GM23338 (cell line): ENCODE measurements at regions not wholly inside any gene's neighbourhood (a gene's known extent, or its start where the extent isn't known, plus 50 kb on each side); places are given as distances from the start of the nearest gene placed in this dataset.

ENCODE experiments used
- ATAC-seq: fragments of 200-7000 bp; cut with Tn5 transposase; 3 replicates; pipeline ENCODE4 v1.9.1; 2020
- DNase-seq: peaks from one replicate; pipeline ENCODE4 v3.0.0-alpha.2; 2015; ENCODE audit warnings: low spot score
- H2AFZ ChIP-seq: fragments of 200-600 bp; sonication (generic); 2 replicates; pipeline ENCODE4 v1.8.0; 2016; ENCODE audit warnings: antibody characterized with exemption, mild to moderate bottlenecking, moderate library complexity
- H3F3A ChIP-seq: fragments of 200-600 bp; sonication (generic); replicated peaks from 2 replicates; pipeline ENCODE4 v1.8.0; 2017; ENCODE audit warnings: antibody characterized with exemption, mixed run types, low read depth
- H3K27ac ChIP-seq: fragments of 200-600 bp; sonication (generic); 2 replicates; pipeline ENCODE4 v1.6.1; 2016; ENCODE audit warnings: low read depth
- H3K27me3 ChIP-seq: fragments of 200-600 bp; sonication (generic); 2 replicates; pipeline ENCODE4 v1.8.0; 2016; ENCODE audit warnings: mild to moderate bottlenecking, mixed run types, moderate library complexity; ENCODE audit not compliant: insufficient read depth
- H3K36me3 ChIP-seq: fragments of 200-600 bp; sonication (generic); 2 replicates; pipeline ENCODE4 v1.8.0; 2016; ENCODE audit warnings: mild to moderate bottlenecking; ENCODE audit not compliant: insufficient read depth
- H3K4me1 ChIP-seq: fragments of 200-600 bp; sonication (generic); 2 replicates; pipeline ENCODE4 v1.8.0; 2016; ENCODE audit warnings: mild to moderate bottlenecking, moderate library complexity; ENCODE audit not compliant: insufficient read depth
- H3K4me2 ChIP-seq: fragments of 200-600 bp; sonication (generic); 2 replicates; pipeline ENCODE4 v1.7.1; 2017; ENCODE audit warnings: mixed run types
- H3K4me3 ChIP-seq: fragments of 200-600 bp; sonication (generic); 2 replicates; pipeline ENCODE4 v1.6.1; 2016; ENCODE audit warnings: mixed run types
- H3K79me2 ChIP-seq: fragments of 200-600 bp; sonication (generic); replicated peaks from 2 replicates; pipeline ENCODE4 v1.8.0; 2017; ENCODE audit warnings: mild to moderate bottlenecking; ENCODE audit not compliant: insufficient read depth
- H3K9me2 ChIP-seq: fragments of 200-600 bp; sonication (generic); 2 replicates; pipeline ENCODE4 v1.8.0; 2017; ENCODE audit not compliant: insufficient read depth
- H4K20me1 ChIP-seq: fragments of 200-600 bp; sonication (generic); replicated peaks from 2 replicates; pipeline ENCODE4 v1.8.0; 2017; ENCODE audit warnings: mild to moderate bottlenecking; ENCODE audit not compliant: insufficient read depth
- H3K27ac Mint-ChIP-seq: 2 replicates; pipeline ENCODE4 v1.8.0; 2020; ENCODE audit warnings: inconsistent platforms, mild to moderate bottlenecking, moderate library complexity, mixed read lengths
- H3K27me3 Mint-ChIP-seq: 3 replicates; pipeline ENCODE4 v1.8.0; 2022; ENCODE audit warnings: low read depth, mild to moderate bottlenecking, moderate library complexity, mixed read lengths, inconsistent platforms; ENCODE audit not compliant: insufficient read depth, poor library complexity
- H3K36me3 Mint-ChIP-seq: 3 replicates; pipeline ENCODE4 v1.8.0; 2021; ENCODE audit warnings: low read depth, mild to moderate bottlenecking, inconsistent platforms, moderate library complexity, mixed read lengths
- H3K4me1 Mint-ChIP-seq: 3 replicates; pipeline ENCODE4 v1.8.0; 2020; ENCODE audit warnings: mild to moderate bottlenecking, inconsistent platforms, mixed read lengths
- H3K4me3 Mint-ChIP-seq: 3 replicates; pipeline ENCODE4 v1.8.0; 2021; ENCODE audit warnings: moderate library complexity, mild to moderate bottlenecking, inconsistent platforms, mixed read lengths
- H3K9me3 Mint-ChIP-seq: 3 replicates; pipeline ENCODE4 v1.8.0; 2020; ENCODE audit warnings: moderate library complexity, mild to moderate bottlenecking, inconsistent platforms, mixed read lengths
- CREB1 ChIP-seq: fragments of 250-450 bp; sonication (Bioruptor Pico); IDR thresholded peaks from 2 replicates; pipeline ENCODE4 v1.5.0; 2020; ENCODE audit warnings: low read depth, mild to moderate bottlenecking, moderate library complexity
- CTCF ChIP-seq, 2 experiments: fragments of 200-600 bp in 1 of 2; sonication (generic) in 1 of 2; conservative IDR thresholded peaks; 2 replicates each; pipeline versions ENCODE4 v1.5.1 to v1.6.1; 2016 to 2017; ENCODE audit warnings: antibody characterized with exemption in 2 of 2, low read depth in 2 of 2, mild to moderate bottlenecking in 2 of 2, moderate library complexity in 1 of 2
- ETS1 ChIP-seq: IDR thresholded peaks from 2 replicates; pipeline ENCODE4 v1.6.1; 2016; ENCODE audit warnings: antibody characterized with exemption
- EZH2 ChIP-seq: fragments of 200-600 bp; sonication (generic); IDR thresholded peaks from one replicate; pipeline ENCODE4 v1.8.0; 2017; ENCODE audit warnings: antibody characterized with exemption, mild to moderate bottlenecking, low read depth; ENCODE audit not compliant: unreplicated experiment
- EZH2phosphoT487 ChIP-seq: fragments of 200-600 bp; sonication (generic); IDR thresholded peaks from one replicate; pipeline ENCODE4 v1.8.1; 2018; ENCODE audit warnings: antibody characterized with exemption; ENCODE audit not compliant: unreplicated experiment
- JUNB ChIP-seq: IDR thresholded peaks from one replicate; pipeline ENCODE4 v1.6.1; 2016; ENCODE audit warnings: antibody characterized with exemption; ENCODE audit not compliant: unreplicated experiment
- POLR2AphosphoS5 ChIP-seq: IDR thresholded peaks from 2 replicates; pipeline ENCODE4 v1.6.1; 2016; ENCODE audit warnings: antibody characterized with exemption, low read depth
- STAT1 ChIP-seq: IDR thresholded peaks from one replicate; pipeline ENCODE4 v1.6.1; 2016; ENCODE audit warnings: antibody characterized with exemption; ENCODE audit not compliant: unreplicated experiment
- ZNF114 ChIP-seq: fragments of 250-450 bp; sonication (Bioruptor Pico); IDR thresholded peaks from 2 replicates; pipeline ENCODE4 v1.5.0; 2020; ENCODE audit warnings: mild to moderate bottlenecking, moderate library complexity
- ZNF331 ChIP-seq: fragments of 250-450 bp; sonication (Bioruptor Pico); IDR thresholded peaks from 2 replicates; pipeline ENCODE4 v1.5.0; 2020; ENCODE audit warnings: low read depth, mild to moderate bottlenecking, moderate library complexity
- ZNF462 ChIP-seq: fragments of 250-450 bp; sonication (Bioruptor Pico); IDR thresholded peaks from 2 replicates; pipeline ENCODE4 v1.5.0; 2020; ENCODE audit warnings: mild to moderate bottlenecking, moderate library complexity

GRCh38 chr3:81320862-81321261 is 440.6 kb downstream of the GBE1 start:
- H3K27ac ChIP-seq = no peak overlapping the region
- TF ChIP-seq EZH2 = no peak
- no peak for TF ChIP-seq ZNF331 (CRISPR knock-in tag)
- TF ChIP-seq ETS1 = no peak
- TF ChIP-seq EZH2phosphoT487 = no peak
- no peak for TF ChIP-seq CTCF (conservative IDR thresholded peaks at IDR 0.05; ENCODE audit: low read depth in 2 of 2)
- H3K27me3 ChIP-seq = no peaks in the 10 kb centered on the region
- H3F3A ChIP-seq = no peaks in the 10 kb centered on the region
- no peaks in the 10 kb centered on the region for H3K36me3 ChIP-seq
- no peaks in the 10 kb centered on the region for H4K20me1 ChIP-seq
- Mint-ChIP-seq H3K4me3 (no peak overlapping the region), H3K36me3 (no peaks in the 10 kb centered on the region), H3K27me3 (peaks cover 4% of the 10 kb centered on the region), H3K9me3 (no peaks in the 10 kb centered on the region), H3K4me1 (no peaks in the 10 kb centered on the region), H3K27ac (no peak overlapping the region)
- no peaks in the 10 kb centered on the region for H3K4me1 ChIP-seq
- no peak overlapping the region for H3K4me2 ChIP-seq
- no peak overlapping the region for H2AFZ ChIP-seq
- ATAC-seq (no peak), DNase-seq (no peak)
- H3K4me3 ChIP-seq = no peak overlapping the region
- H3K9me2 ChIP-seq = no peaks in the 10 kb centered on the region
- no peaks in the 10 kb centered on the region for H3K79me2 ChIP-seq

GRCh38 chr3:81315030-81315429 is 446.4 kb downstream of the GBE1 start:
- Mint-ChIP-seq H3K4me1 (no peaks in the 10 kb centered on the region), H3K4me3 (no peak overlapping the region), H3K9me3 (no peaks in the 10 kb centered on the region), H3K27ac (no peak overlapping the region), H3K27me3 (peaks cover 5% of the 10 kb centered on the region), H3K36me3 (no peaks in the 10 kb centered on the region)
- Histone ChIP-seq H3K27me3 (no peaks in the 10 kb centered on the region), H3K4me1 (no peaks in the 10 kb centered on the region), H2AFZ (no peak overlapping the region), H3K4me3 (no peak overlapping the region), H3K4me2 (no peak overlapping the region), H3K9me2 (no peaks in the 10 kb centered on the region), H3K27ac (no peak overlapping the region), H3K79me2 (no peaks in the 10 kb centered on the region), H3F3A (no peaks in the 10 kb centered on the region), H3K36me3 (no peaks in the 10 kb centered on the region), H4K20me1 (no peaks in the 10 kb centered on the region)
- no peak for DNase-seq
- ATAC-seq = no peak
- TF ChIP-seq STAT1 = no peak
- no peak for TF ChIP-seq JUNB
- no peak for TF ChIP-seq EZH2phosphoT487
- TF ChIP-seq CREB1 = no peak
- no peak for TF ChIP-seq ETS1
- no peak for TF ChIP-seq ZNF114 (CRISPR knock-in tag)
- TF ChIP-seq ZNF462 (CRISPR knock-in tag) = no peak
- TF ChIP-seq EZH2 = no peak
- TF ChIP-seq POLR2AphosphoS5 = no peak
